KMS-11 (cell line): ENCODE measurements at regions not wholly inside any gene's neighbourhood (a gene's known extent, or its start where the extent isn't known, plus 50 kb on each side); places are given as distances from the start of the nearest gene placed in this dataset.

Experiments
- H2AFZ ChIP-seq: fragments of 200-600 bp; sonication (generic); 2 replicates; pipeline ENCODE4 v1.6.1; 2016; ENCODE audit warnings: antibody characterized with exemption, mixed run types, low read depth
- H3K27ac ChIP-seq: fragments of 200-600 bp; sonication (generic); 2 replicates; pipeline ENCODE4 v1.6.1; 2016; ENCODE audit warnings: mild to moderate bottlenecking, mixed run types
- H3K27me3 ChIP-seq: fragments of 200-600 bp; sonication (generic); 2 replicates; pipeline ENCODE4 v1.6.1; 2017; ENCODE audit warnings: mild to moderate bottlenecking, low read depth, mixed run types, moderate library complexity; ENCODE audit not compliant: insufficient read depth
- H3K36me3 ChIP-seq: fragments of 200-600 bp; sonication (generic); 2 replicates; pipeline ENCODE4 v1.6.1; 2017; ENCODE audit warnings: mild to moderate bottlenecking, mixed run types; ENCODE audit not compliant: insufficient read depth
- H3K4me1 ChIP-seq: fragments of 200-600 bp; sonication (generic); 2 replicates; pipeline ENCODE4 v1.6.1; 2016; ENCODE audit warnings: mild to moderate bottlenecking, low read depth, mixed run types; ENCODE audit not compliant: poor library complexity, severe bottlenecking
- H3K4me2 ChIP-seq: fragments of 200-600 bp; sonication (generic); 2 replicates; pipeline ENCODE4 v1.7.0; 2016; ENCODE audit warnings: mild to moderate bottlenecking, mixed run types
- H3K4me3 ChIP-seq: fragments of 200-600 bp; sonication (generic); IDR thresholded peaks from 2 replicates; pipeline ENCODE4 v1.6.1; 2017; ENCODE audit warnings: low read depth, low read length, mixed read lengths; ENCODE audit not compliant: insufficient read depth
- H3K79me2 ChIP-seq: fragments of 200-600 bp; sonication (generic); 2 replicates; pipeline ENCODE4 v1.6.1; 2016; ENCODE audit warnings: low read depth, mixed run types; ENCODE audit not compliant: insufficient read depth
- H3K9ac ChIP-seq: fragments of 200-600 bp; sonication (generic); 2 replicates; pipeline ENCODE4 v1.6.1; 2016; ENCODE audit warnings: mild to moderate bottlenecking, mixed run types
- H4K20me1 ChIP-seq: fragments of 200-600 bp; sonication (generic); 2 replicates; pipeline ENCODE4 v1.6.1; 2016; ENCODE audit warnings: mild to moderate bottlenecking, mixed run types; ENCODE audit not compliant: insufficient read depth
- CTCF ChIP-seq: fragments of 200-600 bp; sonication (generic); conservative IDR thresholded peaks from 2 replicates; pipeline ENCODE4 v1.6.1; 2017; ENCODE audit warnings: low read depth, mild to moderate bottlenecking, antibody characterized with exemption, low read length, moderate library complexity, mixed read lengths

GRCh38 chr3:147184794-147185193 lies 221.5 kb downstream of the ZIC4 start:
- H3K27ac ChIP-seq: no peak overlapping the region
- H3K4me2 ChIP-seq: no peak overlapping the region
- H3K36me3 ChIP-seq: no peaks in the 10 kb centered on the region
- no peak overlapping the region for H2AFZ ChIP-seq
- TF ChIP-seq CTCF: no peak
- H3K4me1 ChIP-seq: no peaks in the 10 kb centered on the region
- H4K20me1 ChIP-seq: no peaks in the 10 kb centered on the region
- H3K9ac ChIP-seq: no peak overlapping the region
- no peaks in the 10 kb centered on the region for H3K79me2 ChIP-seq
- no peak overlapping the region for H3K4me3 ChIP-seq
- H3K27me3 ChIP-seq: no peaks in the 10 kb centered on the region

GRCh38 chr3:147173257-147173656 lies 233.1 kb downstream of the ZIC4 start:
- TF ChIP-seq CTCF: no peak

GRCh38 chr3:147162743-147163142 lies 243.6 kb downstream of the ZIC4 start:
- no peak for TF ChIP-seq CTCF

More at GRCh38 chr3:147173257-147173656, 233.1 kb downstream of the ZIC4 start:
- H3K4me2 ChIP-seq: no peak overlapping the region
- H3K27ac ChIP-seq: no peak overlapping the region
- H2AFZ ChIP-seq: no peak overlapping the region
- H4K20me1 ChIP-seq: no peaks in the 10 kb centered on the region
- no peaks in the 10 kb centered on the region for H3K27me3 ChIP-seq
- H3K4me3 ChIP-seq: no peak overlapping the region
- H3K4me1 ChIP-seq: no peaks in the 10 kb centered on the region
- H3K79me2 ChIP-seq: no peaks in the 10 kb centered on the region
- no peak overlapping the region for H3K9ac ChIP-seq
- no peaks in the 10 kb centered on the region for H3K36me3 ChIP-seq

GRCh38 chr3:147161833-147162232 lies 244.5 kb downstream of the ZIC4 start:
- Histone ChIP-seq H4K20me1 (no peaks in the 10 kb centered on the region), H3K4me1 (no peaks in the 10 kb centered on the region), H3K79me2 (no peaks in the 10 kb centered on the region), H3K4me3 (no peak overlapping the region), H3K36me3 (no peaks in the 10 kb centered on the region), H3K27ac (no peak overlapping the region), H3K4me2 (no peak overlapping the region), H2AFZ (no peak overlapping the region), H3K9ac (no peak overlapping the region), H3K27me3 (no peaks in the 10 kb centered on the region)
- TF ChIP-seq CTCF: no peak

More at GRCh38 chr3:147162743-147163142, 243.6 kb downstream of the ZIC4 start:
- no peak overlapping the region for H3K9ac ChIP-seq
- no peaks in the 10 kb centered on the region for H3K79me2 ChIP-seq
- H3K4me2 ChIP-seq: no peak overlapping the region
- H2AFZ ChIP-seq: no peak overlapping the region
- no peak overlapping the region for H3K27ac ChIP-seq
- H3K4me3 ChIP-seq: no peak overlapping the region
- no peaks in the 10 kb centered on the region for H3K4me1 ChIP-seq
- H3K27me3 ChIP-seq: no peaks in the 10 kb centered on the region
- H4K20me1 ChIP-seq: no peaks in the 10 kb centered on the region
- H3K36me3 ChIP-seq: no peaks in the 10 kb centered on the region

- no peak for TF ChIP-seq CTCF
- Histone ChIP-seq H3K27me3 (no peaks in the 10 kb centered on the region), H2AFZ (no peak overlapping the region), H3K36me3 (no peaks in the 10 kb centered on the region), H3K4me3 (no peak overlapping the region), H3K27ac (no peak overlapping the region), H3K4me1 (no peaks in the 10 kb centered on the region), H3K9ac (no peak overlapping the region), H4K20me1 (no peaks in the 10 kb centered on the region), H3K4me2 (no peak overlapping the region), H3K79me2 (no peaks in the 10 kb centered on the region)
Measured at GRCh38 chr3:147160984-147161383, 245.4 kb downstream of the ZIC4 start.
